HL-60/S4 (cell line): ENCODE measurements at regions not wholly inside any gene's neighbourhood (a gene's known extent, or its start where the extent isn't known, plus 50 kb on each side); places are given as distances from the start of the nearest gene placed in this dataset.
"Not testable (repeated sequence)": the region's sequence is repeated elsewhere in the genome, so short reads cannot be mapped to it uniquely, and the experiment has no call there.

Source experiments
- in situ Hi-C: fragments of 300-500 bp; cut with MboI; formaldehyde crosslinking; loops from 2 replicates; pipeline ENCODE4 v1.14.3; 2022; ENCODE audit warnings: low sequenced_read_pairs

GRCh38 chr4:174183259-174183658, 100.2 kb downstream of the FBXO8 start:
- in situ Hi-C loops: no loop called here

GRCh38 chr4:174181827-174182226, 101.6 kb downstream of the FBXO8 start:
- in situ Hi-C loops: no loop called here

GRCh38 chr4:174177536-174177935, 105.9 kb downstream of the FBXO8 start:
- in situ Hi-C loops: no loop called here

- in situ Hi-C loops: not testable (repeated sequence)
Observed at GRCh38 chr4:174175836-174176235, 107.6 kb downstream of the FBXO8 start.

- in situ Hi-C loops: no loop called here
Observed at GRCh38 chr4:174173360-174173759, 110.1 kb downstream of the FBXO8 start.

- in situ Hi-C loops: no loop called here
Observed at GRCh38 chr4:174172274-174172673, 111.2 kb downstream of the FBXO8 start.

- in situ Hi-C loops: no loop called here
Observed at GRCh38 chr4:174170906-174171305, 112.6 kb downstream of the FBXO8 start.

- in situ Hi-C loops: no loop called here
Observed at GRCh38 chr4:174170091-174170490, 113.4 kb downstream of the FBXO8 start.

- in situ Hi-C loops: no loop called here
Observed at GRCh38 chr4:174157106-174157607, 126.3 kb downstream of the FBXO8 start.

- in situ Hi-C loops: no loop called here
Observed at GRCh38 chr4:174156239-174156826, 127.1 kb downstream of the FBXO8 start.

- in situ Hi-C loops: no loop called here
Observed at GRCh38 chr4:174154215-174154854, 129.1 kb downstream of the FBXO8 start.

- in situ Hi-C loops: no loop called here
Observed at GRCh38 chr4:174152717-174153466, 130.6 kb downstream of the FBXO8 start.

- in situ Hi-C loops: loop anchor here (25.0 kb wide), 1 partner anchor 636 kb away; no protein-coding TSS in a partner anchor
Observed at GRCh38 chr4:174147863-174148262, 135.6 kb downstream of the FBXO8 start.

GRCh38 chr4:174144106-174144505, 139.4 kb downstream of the FBXO8 start:
- in situ Hi-C loops: loop anchor here (25.0 kb wide), 1 partner anchor 632 kb away; no protein-coding TSS in a partner anchor

GRCh38 chr4:174141876-174142275, 141.6 kb downstream of the FBXO8 start:
- in situ Hi-C loops: loop anchor here (25.0 kb wide), 1 partner anchor 630 kb away; no protein-coding TSS in a partner anchor

GRCh38 chr4:174138616-174139015, 144.9 kb downstream of the FBXO8 start:
- in situ Hi-C loops: loop anchor here (25.0 kb wide), 1 partner anchor 626 kb away; no protein-coding TSS in a partner anchor

GRCh38 chr4:174137698-174138097, 145.8 kb downstream of the FBXO8 start:
- in situ Hi-C loops: loop anchor here (25.0 kb wide), 1 partner anchor 625 kb away; no protein-coding TSS in a partner anchor

GRCh38 chr4:174135936-174136406, 147.5 kb downstream of the FBXO8 start:
- in situ Hi-C loops: loop anchor here (25.0 kb wide), 1 partner anchor 624 kb away; no protein-coding TSS in a partner anchor

- in situ Hi-C loops: loop anchor here (25.0 kb wide), 1 partner anchor 623 kb away; no protein-coding TSS in a partner anchor
Observed at GRCh38 chr4:174135530-174135929, 147.9 kb downstream of the FBXO8 start.

GRCh38 chr4:174134361-174134760, 149.1 kb downstream of the FBXO8 start:
- in situ Hi-C loops: loop anchor here (25.0 kb wide), 1 partner anchor 622 kb away; no protein-coding TSS in a partner anchor

GRCh38 chr4:174133551-174133950, 149.9 kb downstream of the FBXO8 start:
- in situ Hi-C loops: loop anchor here (25.0 kb wide), 1 partner anchor 621 kb away; no protein-coding TSS in a partner anchor
